Activated CD8-positive, alpha-beta T cell treated with anti-CD3 and anti-CD28 coated beads, Interleukin-2, amount 10 ng/mL, durations not matched to agents 7 days and 5 days (primary cell): ENCODE measurements at regions not wholly inside any gene's neighbourhood (a gene's known extent, or its start where the extent isn't known, plus 50 kb on each side); places are given as distances from the start of the nearest gene placed in this dataset.
"Not testable (repeated sequence)": the region's sequence is repeated elsewhere in the genome, so short reads cannot be mapped to it uniquely, and the experiment has no call there.

Experiments
- ATAC-seq: fragments of 150-1000 bp; cut with Tn5 transposase; one replicate; pipeline ENCODE4 v1.10.0; 2021; ENCODE audit warnings: moderate library complexity
- CTCF ChIA-PET: fragments of 350-600 bp; sonication (Branson Sonifier 250); formaldehyde crosslinking; loops from one replicate; lab custom pipeline; 2021; ENCODE audit warnings: antibody characterized with exemption; lab: Charles Lee
- POLR2A ChIA-PET: fragments of 350-600 bp; sonication (Branson Sonifier 250); formaldehyde crosslinking; loops from one replicate; lab custom pipeline; 2021; ENCODE audit warnings: antibody characterized with exemption; lab: Charles Lee
- DNase-seq: peaks from one replicate; pipeline ENCODE4 v3.0.0-alpha.2; 2020
- H3K27ac Mint-ChIP-seq: one replicate; pipeline ENCODE4 v1.8.0; 2021; ENCODE audit warnings: mild to moderate bottlenecking, mixed read lengths
- H3K27me3 Mint-ChIP-seq: one replicate; pipeline ENCODE4 v1.8.0; 2021; ENCODE audit warnings: low read depth, mixed read lengths
- H3K36me3 Mint-ChIP-seq: one replicate; pipeline ENCODE4 v1.8.0; 2021; ENCODE audit warnings: low read depth, mixed read lengths
- H3K4me1 Mint-ChIP-seq: one replicate; pipeline ENCODE4 v1.8.0; 2021; ENCODE audit warnings: low read depth, mixed read lengths
- H3K4me3 Mint-ChIP-seq: one replicate; pipeline ENCODE4 v1.8.0; 2021; ENCODE audit warnings: mild to moderate bottlenecking, mixed read lengths
- H3K9me3 Mint-ChIP-seq: one replicate; pipeline ENCODE4 v1.8.0; 2022; ENCODE audit warnings: mixed read lengths; ENCODE audit not compliant: insufficient read depth

- POLR2A ChIA-PET = no interaction called here
- no peak for DNase-seq
- Mint-ChIP-seq H3K4me3 (no peak overlapping the region), H3K36me3 (no peaks in the 10 kb centered on the region), H3K27ac (no peak overlapping the region), H3K27me3 (no peaks in the 10 kb centered on the region), H3K4me1 (no peaks in the 10 kb centered on the region), H3K9me3 (no peaks in the 10 kb centered on the region)
- CTCF ChIA-PET = no interaction called here
- ATAC-seq = no peak
These were observed 336.6 kb upstream of the PIK3R1 start for GRCh38 chr5:67878933-67879332.

GRCh38 chr5:67876371-67876770, 339.2 kb upstream of the PIK3R1 start:
- Mint-ChIP-seq H3K4me3 (no peak overlapping the region), H3K27ac (no peak overlapping the region), H3K36me3 (no peaks in the 10 kb centered on the region), H3K4me1 (no peaks in the 10 kb centered on the region), H3K27me3 (no peaks in the 10 kb centered on the region), H3K9me3 (no peaks in the 10 kb centered on the region)
- POLR2A ChIA-PET = no interaction called here
- DNase-seq (no peak), ATAC-seq (no peak)
- CTCF ChIA-PET = no interaction called here

GRCh38 chr5:67875601-67876000, 340.0 kb upstream of the PIK3R1 start:
- ChIA-PET CTCF (no interaction called here), POLR2A (no interaction called here)
- H3K4me3 Mint-ChIP-seq = no peak overlapping the region
- H3K36me3 Mint-ChIP-seq = no peaks in the 10 kb centered on the region
- no peak overlapping the region for H3K27ac Mint-ChIP-seq
- no peak for DNase-seq
- H3K4me1 Mint-ChIP-seq = no peaks in the 10 kb centered on the region
- no peaks in the 10 kb centered on the region for H3K27me3 Mint-ChIP-seq
- no peak for ATAC-seq
- no peaks in the 10 kb centered on the region for H3K9me3 Mint-ChIP-seq

GRCh38 chr5:67873935-67874334, 341.6 kb upstream of the PIK3R1 start:
- Mint-ChIP-seq H3K4me3 (no peak overlapping the region), H3K27ac (no peak overlapping the region), H3K36me3 (no peaks in the 10 kb centered on the region), H3K27me3 (peaks cover 2% of the 10 kb centered on the region), H3K4me1 (no peaks in the 10 kb centered on the region), H3K9me3 (no peaks in the 10 kb centered on the region)
- DNase-seq (no peak), ATAC-seq (no peak)
- ChIA-PET POLR2A (no interaction called here), CTCF (no interaction called here)

- ChIA-PET POLR2A (no interaction called here), CTCF (no interaction called here)
- ATAC-seq (no peak), DNase-seq (no peak)
- Mint-ChIP-seq H3K27me3 (peaks cover 3% of the 10 kb centered on the region), H3K36me3 (no peaks in the 10 kb centered on the region), H3K4me3 (no peak overlapping the region), H3K9me3 (no peaks in the 10 kb centered on the region), H3K27ac (no peak overlapping the region), H3K4me1 (no peaks in the 10 kb centered on the region)
These were observed 344.9 kb upstream of the PIK3R1 start for GRCh38 chr5:67870662-67871061.

- H3K27me3 Mint-ChIP-seq, ATAC-seq, H3K27ac Mint-ChIP-seq, H3K4me3 Mint-ChIP-seq, POLR2A ChIA-PET, DNase-seq, H3K9me3 Mint-ChIP-seq, CTCF ChIA-PET, H3K36me3 Mint-ChIP-seq, H3K4me1 Mint-ChIP-seq: not testable (repeated sequence)
These were observed 351.2 kb upstream of the PIK3R1 start for GRCh38 chr5:67864335-67864734.

GRCh38 chr5:67858471-67859031, 357.0 kb upstream of the PIK3R1 start:
- ChIA-PET CTCF (no interaction called here), POLR2A (no interaction called here)
- Mint-ChIP-seq H3K4me3 (no peak overlapping the region), H3K27me3 (no peaks in the 10 kb centered on the region), H3K27ac (no peak overlapping the region), H3K4me1 (no peaks in the 10 kb centered on the region), H3K9me3 (no peaks in the 10 kb centered on the region), H3K36me3 (no peaks in the 10 kb centered on the region)
- DNase-seq = no peak
- ATAC-seq = no peak

GRCh38 chr5:67857502-67857901, 358.1 kb upstream of the PIK3R1 start:
- CTCF ChIA-PET = no interaction called here

GRCh38 chr5:67855523-67855922, 360.0 kb upstream of the PIK3R1 start:
- no peaks in the 10 kb centered on the region for H3K36me3 Mint-ChIP-seq
- H3K27ac Mint-ChIP-seq = no peak overlapping the region
- ChIA-PET POLR2A (no interaction called here), CTCF (no interaction called here)
- H3K4me1 Mint-ChIP-seq = no peaks in the 10 kb centered on the region
- no peak for ATAC-seq
- no peaks in the 10 kb centered on the region for H3K27me3 Mint-ChIP-seq
- H3K4me3 Mint-ChIP-seq = no peak overlapping the region
- no peak for DNase-seq
- H3K9me3 Mint-ChIP-seq = no peaks in the 10 kb centered on the region

More at GRCh38 chr5:67857502-67857901, 358.1 kb upstream of the PIK3R1 start:
- ATAC-seq = no peak
- POLR2A ChIA-PET = no interaction called here
- no peaks in the 10 kb centered on the region for H3K27me3 Mint-ChIP-seq
- H3K36me3 Mint-ChIP-seq = no peaks in the 10 kb centered on the region
- no peak overlapping the region for H3K27ac Mint-ChIP-seq
- no peak overlapping the region for H3K4me3 Mint-ChIP-seq
- no peaks in the 10 kb centered on the region for H3K9me3 Mint-ChIP-seq
- DNase-seq = no peak
- H3K4me1 Mint-ChIP-seq = no peaks in the 10 kb centered on the region

GRCh38 chr5:67850906-67851305, 364.6 kb upstream of the PIK3R1 start:
- H3K27me3 Mint-ChIP-seq, DNase-seq, H3K9me3 Mint-ChIP-seq, CTCF ChIA-PET, H3K4me1 Mint-ChIP-seq, ATAC-seq, POLR2A ChIA-PET, H3K27ac Mint-ChIP-seq, H3K36me3 Mint-ChIP-seq, H3K4me3 Mint-ChIP-seq: not testable (repeated sequence)

- Mint-ChIP-seq H3K27ac (no peak overlapping the region), H3K36me3 (no peaks in the 10 kb centered on the region), H3K4me3 (no peak overlapping the region), H3K9me3 (no peaks in the 10 kb centered on the region), H3K4me1 (no peaks in the 10 kb centered on the region), H3K27me3 (peaks cover 5% of the 10 kb centered on the region)
- ChIA-PET POLR2A (no interaction called here), CTCF (no interaction called here)
- DNase-seq = no peak
- ATAC-seq = no peak
These were observed 370.6 kb upstream of the PIK3R1 start for GRCh38 chr5:67844924-67845323.

- no peak overlapping the region for H3K27ac Mint-ChIP-seq
- H3K36me3 Mint-ChIP-seq = no peaks in the 10 kb centered on the region
- H3K4me1 Mint-ChIP-seq = no peaks in the 10 kb centered on the region
- ATAC-seq (no peak), DNase-seq (no peak)
- H3K4me3 Mint-ChIP-seq = no peak overlapping the region
- H3K9me3 Mint-ChIP-seq = no peaks in the 10 kb centered on the region
- POLR2A ChIA-PET = interaction anchor here (0.6 kb wide), 1 partner anchor 29 kb away, joined by 3 read pairs; no protein-coding TSS in a partner anchor
- CTCF ChIA-PET = no interaction called here
- H3K27me3 Mint-ChIP-seq = peaks cover 5% of the 10 kb centered on the region
These were observed 372.8 kb upstream of the PIK3R1 start for GRCh38 chr5:67842806-67843205.

GRCh38 chr5:67837225-67837624, 378.3 kb upstream of the PIK3R1 start:
- ATAC-seq, H3K36me3 Mint-ChIP-seq, H3K27me3 Mint-ChIP-seq, DNase-seq, POLR2A ChIA-PET, H3K4me3 Mint-ChIP-seq, H3K27ac Mint-ChIP-seq, H3K9me3 Mint-ChIP-seq, H3K4me1 Mint-ChIP-seq, CTCF ChIA-PET: not testable (repeated sequence)
